ENCODE measurements at regions not wholly inside any gene's neighbourhood (a gene's known extent, or its start where the extent isn't known, plus 50 kb on each side); places are given as distances from the start of the nearest gene placed in this dataset.

DNA sequence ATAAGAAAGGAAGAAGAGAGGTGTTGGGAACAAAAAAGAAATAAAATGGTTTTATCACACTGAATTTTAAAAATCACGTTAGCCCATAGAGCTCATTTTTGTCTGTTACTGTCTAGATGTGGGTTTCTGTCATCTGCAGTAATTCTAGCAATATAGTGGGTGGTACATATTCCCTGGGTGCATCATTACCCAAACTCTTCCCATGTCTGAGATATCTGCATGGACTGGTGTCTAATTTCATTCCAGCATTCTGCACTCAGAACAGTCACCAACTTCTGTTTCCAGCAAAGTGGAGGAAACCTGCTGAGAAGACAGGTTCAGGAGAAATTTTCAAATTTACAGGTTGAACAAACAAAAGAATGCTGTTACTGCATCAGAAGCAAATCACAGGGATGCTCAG lies 263.8 kb downstream of the CDH11 start:
- DNase-seq (ENCODE audit: low spot score) = no peak
- TF ChIP-seq CTCF (IDR thresholded peaks at IDR 0.05) = no peak
- H3K4me3 ChIP-seq = no peak overlapping the region

GRCh38 chr16:64857411-64857810 lies 264.5 kb downstream of the CDH11 start:
- no peak for TF ChIP-seq CTCF (IDR thresholded peaks at IDR 0.05)
- Histone ChIP-seq H3K27ac (no peak overlapping the region), H3K4me3 (no peak overlapping the region)
- DNase-seq (ENCODE audit: low spot score) = no peak

More for the DNA sequence above, 263.8 kb downstream of the CDH11 start:
- no peak overlapping the region for H3K27ac ChIP-seq

DNA sequence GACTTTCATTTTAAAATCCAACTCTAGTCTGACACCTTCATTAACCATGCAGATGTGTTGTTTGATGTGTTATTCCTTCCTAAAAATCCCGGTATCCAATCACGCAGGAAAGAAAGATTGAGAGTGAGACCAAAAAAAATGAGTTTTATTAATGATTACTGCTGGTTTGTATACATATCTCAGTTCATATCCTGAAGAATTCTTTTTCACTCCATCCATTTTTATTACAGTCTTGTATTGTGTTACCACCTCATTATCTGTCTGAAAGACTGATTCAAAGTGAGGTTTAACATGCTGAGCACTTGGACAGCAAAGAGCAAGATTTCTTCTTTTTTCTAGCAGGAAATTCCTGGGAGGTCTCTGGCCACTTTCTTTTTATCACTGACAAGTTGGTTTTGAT lies 268.3 kb downstream of the CDH11 start:
- no peak for DNase-seq (ENCODE audit: low spot score)
- no peak for TF ChIP-seq CTCF (IDR thresholded peaks at IDR 0.05)
- Histone ChIP-seq H3K27ac (no peak overlapping the region), H3K4me3 (no peak overlapping the region)

GRCh38 chr16:64846966-64847365 lies 274.9 kb downstream of the CDH11 start:
- Histone ChIP-seq H3K27ac (no peak overlapping the region), H3K4me3 (no peak overlapping the region)
- no peak for DNase-seq (ENCODE audit: low spot score)
- no peak for TF ChIP-seq CTCF (IDR thresholded peaks at IDR 0.05)

DNA sequence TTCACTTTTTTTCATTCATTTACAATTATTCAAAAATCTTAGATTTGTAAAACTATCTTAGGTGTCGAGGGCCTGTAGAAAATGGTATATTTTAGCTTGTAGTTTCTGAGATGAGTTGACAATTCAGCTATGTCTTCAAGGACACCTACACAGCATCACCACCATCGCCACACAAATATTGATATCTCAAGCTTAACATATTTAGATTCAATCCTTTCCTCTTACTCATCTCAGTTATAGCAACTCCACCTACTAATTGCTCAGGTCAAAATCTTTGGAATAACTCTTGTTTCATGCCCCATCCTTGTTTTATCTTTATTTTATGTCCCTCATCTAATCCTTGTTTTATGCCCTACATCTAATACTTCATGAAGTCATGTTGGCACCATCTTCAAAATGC lies 276.8 kb downstream of the CDH11 start:
- Histone ChIP-seq H3K27ac (no peak overlapping the region), H3K4me3 (no peak overlapping the region)
- no peak for TF ChIP-seq CTCF (IDR thresholded peaks at IDR 0.05)
- DNase-seq (ENCODE audit: low spot score) = no peak

DNA sequence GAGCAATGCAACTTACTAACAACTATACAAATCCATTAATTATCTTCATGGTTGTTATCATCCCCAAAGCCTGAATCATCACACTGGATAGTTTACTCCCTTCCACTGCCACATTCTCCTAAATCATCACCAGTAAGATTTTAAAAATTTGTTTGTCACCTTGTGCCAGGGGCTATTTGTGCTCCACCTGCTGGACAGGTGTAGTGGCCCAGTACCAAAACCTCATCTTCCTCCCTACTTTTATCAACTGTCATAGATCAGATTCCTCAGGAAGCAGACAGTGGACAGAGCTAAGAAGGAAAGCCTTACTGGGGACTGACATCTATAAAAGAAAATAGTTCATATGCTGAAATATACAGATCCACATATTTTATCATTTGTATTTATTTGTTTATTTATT lies 280.4 kb downstream of the CDH11 start:
- DNase-seq (ENCODE audit: low spot score) = no peak
- H3K27ac ChIP-seq = no peak overlapping the region
- TF ChIP-seq CTCF (IDR thresholded peaks at IDR 0.05) = no peak
- no peak overlapping the region for H3K4me3 ChIP-seq

DNA sequence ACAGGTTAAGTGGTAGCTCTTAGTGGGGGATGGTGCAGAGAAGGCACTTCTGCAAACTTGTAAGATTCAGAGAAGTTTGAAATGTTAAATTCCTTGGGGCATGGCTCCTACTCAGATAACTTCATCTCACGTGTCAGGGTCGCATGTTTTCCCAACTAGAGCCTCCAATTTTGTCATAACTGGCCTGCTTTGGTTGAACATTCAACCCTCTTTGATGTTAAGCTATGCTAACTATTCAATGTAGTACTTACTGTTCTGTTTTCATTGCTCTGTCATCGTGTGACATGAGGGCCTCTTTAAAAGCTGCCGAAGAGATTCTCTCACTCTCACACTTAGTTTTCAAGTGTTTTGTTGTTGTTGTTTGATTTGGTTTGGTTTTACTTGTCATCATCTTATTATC lies 280.8 kb downstream of the CDH11 start:
- no peak for TF ChIP-seq CTCF (IDR thresholded peaks at IDR 0.05)
- no peak for DNase-seq (ENCODE audit: low spot score)
- Histone ChIP-seq H3K4me3 (no peak overlapping the region), H3K27ac (no peak overlapping the region)
